GM13976 (cell line): ENCODE measurements at regions not wholly inside any gene's neighbourhood (a gene's known extent, or its start where the extent isn't known, plus 50 kb on each side); places are given as distances from the start of the nearest gene placed in this dataset.

ENCODE experiments used
- DNase-seq: peaks from one replicate; pipeline ENCODE4 v3.0.0; 2012; ENCODE audit warnings: low spot score
- in situ Hi-C: fragments of 300-500 bp; cut with MboI; formaldehyde crosslinking; loops from one replicate; pipeline ENCODE4 v1.12.0; 2022; ENCODE audit warnings: low sequenced_read_pairs, mixed read lengths, inconsistent platforms; ENCODE audit not compliant: unreplicated experiment
- TF ChIP-seq, protein P1 (sequence below): IDR thresholded peaks from 2 replicates; pipeline ENCODE4 v1.5.1; 2012; ENCODE audit warnings: borderline replicate concordance, mild to moderate bottlenecking; ENCODE audit not compliant: insufficient read depth; ENCODE audit errors: extremely low read depth, missing control alignments, control extremely low read depth

DNA sequence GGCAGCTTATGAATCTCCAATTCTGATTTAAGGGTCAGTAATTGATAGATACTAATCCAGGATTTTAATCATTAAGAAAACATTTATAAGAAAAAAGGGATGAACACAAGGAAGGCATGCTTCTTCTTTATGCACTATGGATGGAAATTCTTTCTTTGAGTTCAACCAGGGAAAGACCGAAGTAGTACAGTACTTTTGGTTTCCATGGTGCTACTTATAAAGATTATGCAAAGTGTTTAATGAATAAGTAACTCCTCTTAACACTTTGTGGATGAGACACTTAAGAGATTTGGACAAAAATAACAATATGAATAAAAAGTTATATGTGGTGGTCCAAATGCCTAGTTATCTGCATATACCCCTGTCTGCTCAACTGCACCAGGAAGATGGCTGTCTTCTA lies 666.5 kb upstream of the FANCL start:
- TF ChIP-seq, protein P1, sequence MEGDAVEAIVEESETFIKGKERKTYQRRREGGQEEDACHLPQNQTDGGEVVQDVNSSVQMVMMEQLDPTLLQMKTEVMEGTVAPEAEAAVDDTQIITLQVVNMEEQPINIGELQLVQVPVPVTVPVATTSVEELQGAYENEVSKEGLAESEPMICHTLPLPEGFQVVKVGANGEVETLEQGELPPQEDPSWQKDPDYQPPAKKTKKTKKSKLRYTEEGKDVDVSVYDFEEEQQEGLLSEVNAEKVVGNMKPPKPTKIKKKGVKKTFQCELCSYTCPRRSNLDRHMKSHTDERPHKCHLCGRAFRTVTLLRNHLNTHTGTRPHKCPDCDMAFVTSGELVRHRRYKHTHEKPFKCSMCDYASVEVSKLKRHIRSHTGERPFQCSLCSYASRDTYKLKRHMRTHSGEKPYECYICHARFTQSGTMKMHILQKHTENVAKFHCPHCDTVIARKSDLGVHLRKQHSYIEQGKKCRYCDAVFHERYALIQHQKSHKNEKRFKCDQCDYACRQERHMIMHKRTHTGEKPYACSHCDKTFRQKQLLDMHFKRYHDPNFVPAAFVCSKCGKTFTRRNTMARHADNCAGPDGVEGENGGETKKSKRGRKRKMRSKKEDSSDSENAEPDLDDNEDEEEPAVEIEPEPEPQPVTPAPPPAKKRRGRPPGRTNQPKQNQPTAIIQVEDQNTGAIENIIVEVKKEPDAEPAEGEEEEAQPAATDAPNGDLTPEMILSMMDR = no peak
- in situ Hi-C loops = no loop called here
- DNase-seq = no peak

DNA sequence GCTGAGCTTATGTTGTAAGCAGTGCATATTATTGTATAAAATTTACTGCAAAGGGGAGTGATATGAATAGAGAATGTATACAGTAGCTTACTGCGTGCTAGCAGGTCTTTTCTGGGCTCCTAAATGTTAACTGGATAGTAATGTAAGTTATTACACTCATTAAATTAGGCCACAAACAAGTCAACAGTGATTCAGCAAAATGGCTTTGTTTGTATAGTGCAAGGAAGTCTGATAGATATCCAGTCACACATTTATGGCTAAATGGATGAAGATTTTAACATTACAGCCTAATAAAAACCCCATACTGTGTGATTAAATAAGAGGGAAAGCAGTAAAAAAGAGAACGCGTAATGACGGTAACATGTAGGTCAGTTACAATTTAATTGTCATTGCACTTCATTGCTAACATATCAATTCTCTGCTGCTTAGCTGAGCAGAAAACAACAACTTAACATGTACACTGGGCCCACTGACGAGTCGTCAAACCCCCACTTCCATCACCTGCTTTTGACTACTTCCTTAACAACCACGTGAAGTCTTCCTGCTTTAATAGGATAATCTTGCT lies 665.0 kb upstream of the FANCL start:
- TF ChIP-seq, protein P1 = no peak
- in situ Hi-C loops = no loop called here
- DNase-seq = no peak

DNA sequence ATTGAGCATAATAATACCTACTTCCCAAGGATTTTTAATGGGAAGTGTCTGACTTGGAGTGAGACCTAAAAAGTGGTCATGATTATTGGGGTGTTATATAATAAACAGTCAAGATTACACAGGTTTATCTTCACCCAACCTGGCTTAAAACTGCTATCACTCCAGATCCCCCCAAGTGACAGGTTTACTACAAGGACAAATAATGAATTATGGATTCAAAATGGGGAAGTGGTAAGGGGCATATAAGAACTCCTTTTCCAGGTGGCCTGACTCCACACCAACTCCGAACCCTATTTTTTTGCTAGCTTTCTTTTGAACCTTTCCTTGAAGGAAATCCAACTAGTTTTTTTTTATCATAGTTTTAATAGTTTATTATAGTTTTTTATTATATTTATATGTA lies 663.0 kb upstream of the FANCL start:
- in situ Hi-C loops = no loop called here
- TF ChIP-seq, protein P1 = no peak
- DNase-seq = no peak

DNA sequence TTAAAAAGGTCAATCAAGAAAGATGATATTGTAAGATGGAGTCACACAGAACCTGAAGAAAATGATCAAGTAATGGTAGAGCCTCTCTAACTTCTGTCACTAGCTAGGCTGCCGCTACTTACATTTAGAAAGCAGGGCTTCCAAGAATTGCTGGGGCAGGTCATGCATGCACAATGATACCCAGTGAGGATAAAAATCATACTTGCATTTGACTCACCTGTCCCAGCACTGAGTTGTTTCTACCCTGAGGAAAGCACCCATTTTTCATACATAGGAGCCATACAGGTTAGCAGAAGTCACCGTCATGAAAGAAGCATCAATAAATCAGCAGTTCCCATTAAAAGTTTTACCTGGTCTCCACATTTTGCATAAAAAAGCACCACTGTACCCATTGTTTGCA lies 662.3 kb upstream of the FANCL start:
- TF ChIP-seq, protein P1 = no peak
- DNase-seq = no peak
- in situ Hi-C loops = no loop called here

DNA sequence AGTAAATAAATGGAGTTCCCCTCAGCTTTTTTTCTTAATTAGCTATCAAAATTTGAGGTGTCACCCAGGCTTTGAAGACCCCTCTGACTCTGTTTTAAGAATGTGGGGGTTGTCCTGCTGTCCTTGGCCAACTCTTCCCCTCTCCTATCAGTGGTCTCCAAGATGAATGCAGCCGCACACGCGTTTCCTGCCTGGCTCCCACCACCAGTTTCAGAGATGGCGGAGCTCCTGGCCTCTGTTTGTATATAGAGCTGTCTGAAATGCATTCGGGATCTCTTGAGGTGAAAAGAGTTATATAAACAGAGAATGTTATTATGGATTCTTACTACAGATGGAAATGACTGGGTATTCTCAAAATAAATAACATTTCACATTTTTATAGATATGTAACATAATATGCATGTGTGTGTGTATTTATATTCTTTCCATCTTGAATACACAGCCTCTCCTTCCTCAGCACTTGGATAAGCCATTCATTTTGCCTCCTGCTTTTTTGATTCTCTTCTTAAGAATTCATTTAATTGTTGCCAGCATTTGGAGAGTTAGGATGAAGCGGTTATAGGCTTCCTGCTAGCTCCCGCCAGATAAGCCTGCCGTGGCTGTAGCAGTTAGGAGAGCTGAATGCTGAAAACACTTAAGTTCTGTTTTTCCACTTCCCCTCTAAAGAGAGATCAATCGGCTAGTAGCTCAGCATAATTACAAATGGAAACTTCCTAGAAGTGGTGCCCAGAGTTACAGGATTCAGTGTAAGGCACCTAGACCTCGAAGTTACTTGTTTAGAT lies 659.3 kb upstream of the FANCL start:
- TF ChIP-seq, protein P1 = no peak
- no peak for DNase-seq
- in situ Hi-C loops = no loop called here

DNA sequence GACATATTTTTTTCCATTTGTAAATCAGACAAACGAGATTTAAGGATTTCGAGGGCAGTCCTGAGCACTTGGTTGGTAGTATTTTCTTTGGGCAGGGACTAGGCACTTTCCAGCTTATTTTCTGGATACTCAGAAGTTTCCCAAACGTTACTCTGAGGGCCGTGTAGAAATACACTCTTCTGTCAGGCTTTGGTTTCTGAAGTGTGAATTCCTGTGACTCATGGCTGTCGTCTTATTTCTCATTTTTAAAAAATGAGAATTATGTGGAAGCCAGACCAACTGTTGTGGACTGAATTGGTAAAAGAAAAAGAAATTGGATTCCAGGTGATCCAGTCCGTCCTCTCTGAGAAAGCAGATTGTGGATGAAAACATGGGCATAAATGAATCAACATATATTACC lies 658.6 kb upstream of the FANCL start:
- in situ Hi-C loops = no loop called here
- TF ChIP-seq, protein P1 = no peak
- no peak for DNase-seq

DNA sequence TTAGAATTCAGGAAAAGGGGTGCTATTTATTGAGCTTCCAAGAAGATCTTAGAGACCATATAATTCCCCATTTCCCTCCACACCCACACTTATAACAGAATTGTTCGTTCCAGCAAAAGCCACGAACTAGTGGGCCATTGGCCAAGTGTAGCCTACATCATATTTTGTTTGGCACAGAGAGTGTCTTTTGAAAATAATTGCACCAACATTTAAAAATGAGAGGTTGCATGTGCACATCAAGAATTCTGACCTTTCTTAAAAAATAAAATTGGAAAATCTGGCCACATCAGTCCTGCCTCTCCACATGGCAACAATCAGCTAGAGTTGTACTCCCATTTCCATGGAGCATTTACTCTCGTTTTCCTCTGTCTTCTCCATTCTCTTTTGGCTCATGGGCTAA lies 655.5 kb upstream of the FANCL start:
- TF ChIP-seq, protein P1 = no peak
- no peak for DNase-seq
- in situ Hi-C loops = no loop called here
